ENCODE measurements at regions not wholly inside any gene's neighbourhood (a gene's known extent, or its start where the extent isn't known, plus 50 kb on each side); places are given as distances from the start of the nearest gene placed in this dataset.

DNA sequence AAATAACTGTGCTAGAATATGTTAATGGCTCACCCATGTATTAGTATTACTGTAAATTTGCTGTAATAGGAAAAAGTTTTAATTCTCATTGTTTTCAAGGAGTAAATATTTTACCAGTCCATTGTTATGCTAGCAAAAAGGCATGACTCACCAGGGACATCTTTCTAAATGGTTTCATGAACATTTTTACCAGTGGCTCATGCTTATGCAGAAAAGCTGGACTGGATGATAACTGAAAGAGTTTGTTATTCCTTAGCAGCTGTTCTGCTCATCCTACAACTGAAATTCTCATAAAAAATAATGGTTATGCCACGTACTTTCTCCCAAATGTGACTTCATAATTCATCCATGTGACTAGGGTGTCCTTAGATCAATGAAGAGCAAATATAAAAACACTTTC, 111.9 kb upstream of the PCDH18 start:
- no peak for TF ChIP-seq POLR2A (IDR thresholded peaks at IDR 0.05; ENCODE audit: low read depth, low read length)
- TF ChIP-seq MYC (IDR thresholded peaks at IDR 0.05; ENCODE audit: low read depth, low read length), result no peak

All from endothelial cell of umbilical vein (primary cell).